ENCODE measurements at regions not wholly inside any gene's neighbourhood (a gene's known extent, or its start where the extent isn't known, plus 50 kb on each side); places are given as distances from the start of the nearest gene placed in this dataset.
"Not testable (repeated sequence)": the region's sequence is repeated elsewhere in the genome, so short reads cannot be mapped to it uniquely, and the experiment has no call there.

- no peak for DNase-seq
Observed at GRCh38 chr4:106869551-106869950, 166.6 kb downstream of the DKK2 start.

GRCh38 chr4:106868381-106869035 is 167.6 kb downstream of the DKK2 start:
- no peak for DNase-seq

- DNase-seq: no peak
Observed at GRCh38 chr4:106864231-106864630, 171.9 kb downstream of the DKK2 start.

GRCh38 chr4:106854569-106855351 is 181.4 kb downstream of the DKK2 start:
- DNase-seq: no peak

GRCh38 chr4:106852426-106852825 is 183.7 kb downstream of the DKK2 start:
- DNase-seq: no peak

DNA sequence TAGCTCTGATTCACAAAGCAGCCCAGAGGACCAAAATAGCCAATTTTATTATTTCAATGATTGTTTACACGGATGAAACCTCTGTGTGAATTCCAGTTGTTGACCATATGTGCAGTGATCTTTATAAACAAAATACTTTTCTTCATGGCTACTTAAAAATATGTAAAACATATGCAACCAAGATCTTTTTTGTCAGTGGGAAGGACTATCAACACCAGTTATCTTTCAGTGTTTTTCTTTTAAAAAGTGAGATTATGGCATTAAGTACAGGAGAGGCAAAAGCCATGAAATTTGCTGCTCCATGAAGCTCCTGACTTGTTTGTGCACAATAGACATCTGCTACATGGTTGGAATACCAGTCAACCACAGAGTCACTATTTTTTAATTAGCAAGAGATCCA is 184.4 kb downstream of the DKK2 start:
- no peak for DNase-seq

- no peak for DNase-seq
Observed at GRCh38 chr4:106850691-106851090, 185.4 kb downstream of the DKK2 start.

DNA sequence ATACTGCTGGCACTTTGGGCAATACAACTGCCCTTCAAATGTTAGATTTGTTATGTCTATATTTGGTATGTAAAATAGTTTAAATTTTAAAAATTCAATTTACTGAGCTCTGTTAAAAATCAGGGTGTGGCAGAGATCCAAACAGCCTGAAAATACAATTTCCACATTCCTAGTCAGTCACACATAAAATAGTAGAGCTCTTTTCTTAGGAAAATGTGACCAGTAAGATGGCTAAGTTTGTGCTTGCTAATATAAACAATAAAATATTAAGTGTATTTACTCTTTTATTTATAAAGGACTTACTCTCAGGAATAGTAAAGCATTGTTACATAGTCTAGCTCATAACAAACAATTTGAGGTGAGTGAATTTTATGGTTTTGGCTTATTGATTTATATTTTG is 200.2 kb downstream of the DKK2 start:
- DNase-seq: no peak

DNA sequence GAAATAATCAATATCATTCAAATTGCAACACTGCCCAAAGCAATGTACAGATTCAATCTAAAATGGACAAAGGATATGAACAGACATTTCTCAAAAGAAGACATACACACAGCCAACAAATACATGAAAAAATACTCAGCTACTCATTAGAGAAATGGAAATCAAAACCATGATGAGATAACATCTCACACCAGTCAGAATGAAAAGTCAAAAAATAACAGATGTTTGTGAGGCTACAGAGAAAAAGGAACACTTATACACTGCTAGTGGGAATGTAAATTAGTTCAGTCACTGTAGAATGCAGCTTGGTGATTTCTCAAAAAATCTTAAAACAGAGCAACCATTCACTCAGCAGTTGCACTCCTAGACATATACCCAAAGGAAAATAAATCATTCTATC is 205.2 kb downstream of the DKK2 start:
- no peak for DNase-seq

DNA sequence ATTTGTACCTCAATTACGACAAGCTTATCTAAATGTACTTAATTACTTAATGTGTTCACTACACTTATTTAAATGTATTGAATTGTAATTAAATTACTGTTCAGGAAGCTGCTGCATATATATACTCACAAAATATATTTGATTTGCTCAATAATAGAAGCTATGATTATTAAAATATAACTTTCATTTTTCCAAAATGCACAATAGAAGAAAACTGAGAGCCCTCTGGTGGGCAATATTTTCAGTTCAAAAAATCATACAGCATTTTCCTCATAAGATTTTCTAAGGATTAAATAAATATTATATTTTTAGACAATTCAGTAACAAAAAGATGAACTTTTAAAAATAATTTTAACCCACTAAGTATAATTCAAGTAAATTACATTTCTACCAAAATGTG is 217.3 kb downstream of the DKK2 start:
- DNase-seq: no peak

DNA sequence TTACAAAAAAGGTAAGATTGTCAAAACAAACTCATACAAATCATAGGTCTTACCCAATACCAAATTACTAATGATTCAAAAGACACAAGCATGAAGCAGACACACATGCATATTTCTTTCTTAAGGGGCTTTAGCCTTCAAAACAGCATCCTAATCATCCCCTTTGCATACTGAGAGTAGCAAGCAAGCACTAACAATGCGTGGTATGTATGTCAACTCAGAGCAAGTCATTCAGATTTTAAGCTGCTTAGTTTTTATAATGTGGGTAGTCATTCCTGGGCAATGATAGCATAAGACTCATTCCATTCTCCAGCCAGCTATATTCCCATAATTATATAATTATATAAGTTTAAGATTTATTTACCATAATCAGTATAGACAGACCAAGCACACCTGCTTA is 219.6 kb downstream of the DKK2 start:
- DNase-seq: no peak

DNA sequence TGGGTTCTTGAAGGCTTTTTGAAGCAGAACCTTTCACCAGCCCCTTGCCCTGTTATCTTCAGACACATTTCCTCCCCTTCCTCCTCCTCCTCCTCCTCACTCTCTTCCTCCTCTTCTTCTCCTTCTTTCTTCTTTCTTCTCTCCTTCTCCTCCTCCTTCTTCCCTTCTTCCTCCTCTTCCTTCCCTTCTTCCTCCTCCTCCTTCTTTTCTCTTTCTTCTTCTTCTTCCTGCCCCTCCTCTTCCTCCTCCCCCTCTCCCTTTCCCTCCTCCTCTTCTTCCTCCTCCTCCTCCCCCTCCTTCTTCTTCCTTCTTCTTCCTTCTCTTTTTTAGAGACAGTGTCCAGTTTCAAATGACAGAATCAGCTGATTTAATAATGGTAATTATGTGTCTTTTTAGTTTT is 226.0 kb downstream of the DKK2 start:
- no peak for DNase-seq

DNA sequence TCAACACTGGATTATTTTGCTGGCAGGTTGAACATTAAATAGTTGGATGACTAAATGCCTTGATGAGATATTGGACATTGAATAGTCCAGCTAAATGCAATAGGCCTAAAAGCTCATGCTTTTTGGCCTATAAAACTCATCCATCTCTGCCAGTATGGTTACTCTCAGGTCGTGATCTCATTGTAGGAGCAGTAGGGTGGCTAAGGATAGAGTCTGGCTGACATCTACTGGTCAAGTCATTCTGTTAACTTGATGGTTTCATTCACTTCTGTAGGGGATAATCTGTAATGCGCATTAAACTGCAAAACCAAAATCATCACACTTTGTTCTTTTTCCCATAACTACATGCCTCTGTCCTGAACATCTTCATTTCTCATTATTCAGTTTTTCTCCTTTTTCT is 227.0 kb downstream of the DKK2 start:
- no peak for DNase-seq

GRCh38 chr4:106806158-106806797 is 229.8 kb downstream of the DKK2 start:
- DNase-seq: no peak

DNA sequence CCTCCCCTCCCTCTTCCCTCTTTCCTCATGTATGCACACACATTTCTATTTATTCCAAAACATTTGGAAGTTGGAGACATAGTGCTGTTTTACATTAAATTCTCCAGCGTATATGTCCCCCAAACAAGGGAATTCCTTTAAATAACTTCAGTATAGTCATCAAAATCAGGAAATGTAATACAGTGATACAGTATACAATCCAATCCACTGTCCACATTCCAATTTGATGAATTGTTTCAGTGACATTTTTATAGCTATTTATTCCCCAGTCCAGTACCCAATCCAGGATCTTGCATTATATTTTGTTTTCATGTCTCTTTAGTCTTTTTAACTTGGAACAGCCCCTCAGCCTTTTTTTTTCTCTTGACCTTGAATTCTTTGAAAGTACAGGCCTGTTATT is 233.0 kb downstream of the DKK2 start:
- no peak for DNase-seq

DNA sequence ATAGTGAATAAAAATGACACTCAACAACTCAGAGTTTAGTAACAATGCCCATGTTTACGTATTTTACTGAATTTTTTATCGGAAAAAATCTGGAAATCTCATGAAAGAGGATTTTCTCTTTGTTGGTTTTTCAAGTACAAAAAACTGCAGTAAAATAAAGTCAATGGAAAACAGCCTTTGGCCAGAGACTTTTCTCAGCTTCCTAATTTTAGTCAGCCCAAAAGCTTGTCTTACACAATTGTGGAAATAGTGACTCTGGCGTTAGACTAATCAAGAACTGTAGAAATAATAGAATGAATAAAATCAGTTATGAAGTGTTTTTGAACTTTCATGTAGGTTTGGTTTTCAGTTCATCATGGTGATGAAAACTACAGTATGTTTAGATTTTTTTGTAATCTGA is 234.7 kb downstream of the DKK2 start:
- DNase-seq: no peak

GRCh38 chr4:106796876-106797275 is 239.2 kb downstream of the DKK2 start:
- DNase-seq: no peak

DNA sequence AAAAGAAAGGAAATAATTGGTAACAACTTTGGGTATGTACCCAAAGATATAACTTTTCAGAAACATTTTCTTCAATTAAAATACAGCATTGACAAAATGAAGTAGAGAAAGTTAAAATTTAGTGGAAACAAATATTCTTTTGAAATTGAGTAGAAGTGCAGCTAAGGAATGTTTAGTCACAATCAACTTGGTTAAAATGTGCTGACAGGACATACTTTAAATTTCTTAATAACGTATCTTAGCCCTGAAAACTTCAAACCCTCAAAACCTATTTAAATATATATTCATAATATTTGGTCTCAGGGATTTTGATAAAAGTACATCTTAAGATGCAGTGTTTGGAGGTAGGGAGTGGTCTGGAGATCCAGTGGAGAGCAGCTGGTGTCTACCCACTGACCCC is 240.8 kb downstream of the DKK2 start:
- DNase-seq: no peak

GRCh38 chr4:106793933-106794332 is 242.2 kb downstream of the DKK2 start:
- DNase-seq: no peak

DNA sequence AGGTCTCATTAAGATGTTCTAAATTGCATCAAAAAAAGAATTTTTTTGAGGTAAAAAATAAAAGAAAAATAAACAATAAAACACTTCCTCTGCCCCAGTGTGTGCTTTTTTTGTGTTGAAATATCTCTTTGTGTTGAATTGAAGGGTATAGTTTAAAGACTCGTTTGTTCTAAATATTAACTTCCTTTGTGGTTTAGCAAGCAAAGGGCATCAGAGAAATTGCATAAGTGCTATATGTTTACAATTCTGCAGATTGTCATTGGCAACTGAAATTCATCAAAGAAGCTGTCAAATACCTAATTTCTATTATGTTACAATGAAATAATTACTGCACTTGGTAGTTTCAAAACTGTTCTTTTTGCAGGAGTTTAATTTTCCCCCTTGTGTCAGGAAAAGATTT is 260.5 kb downstream of the DKK2 start:
- no peak for DNase-seq

DNA sequence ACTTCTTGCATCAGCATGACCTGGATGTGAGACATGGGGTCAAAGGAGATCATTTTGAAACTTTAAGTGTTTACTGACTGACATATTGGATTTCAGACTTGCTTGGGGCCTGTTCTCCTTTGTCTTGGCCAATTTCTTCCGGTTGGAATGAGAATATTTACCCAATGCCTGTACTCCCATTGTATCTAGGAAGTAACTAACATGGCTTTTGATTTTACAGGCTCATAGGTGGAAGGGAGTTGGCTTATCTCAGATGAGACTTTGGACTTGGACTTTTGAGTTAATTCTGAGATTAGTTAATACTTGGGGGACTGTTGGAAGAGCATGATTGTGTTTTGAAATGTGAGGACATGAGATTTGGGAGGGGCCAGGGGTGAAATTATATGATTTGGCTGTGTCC is 262.1 kb downstream of the DKK2 start:
- not testable (repeated sequence) for DNase-seq

GRCh38 chr4:106773076-106773905 is 262.8 kb downstream of the DKK2 start:
- no peak for DNase-seq

- DNase-seq: no peak
Observed at GRCh38 chr4:106767991-106768390, 268.1 kb downstream of the DKK2 start.

Data from stimulated activated CD4-positive, alpha-beta T cell treated with anti-CD3 and anti-CD28 coated beads, Interleukin-12 subunit alpha, Interleukin-12 subunit beta, amount 100 ng/mL, for 4 hours (primary cell).